AG10803 (cell line): ENCODE measurements at regions not wholly inside any gene's neighbourhood (a gene's known extent, or its start where the extent isn't known, plus 50 kb on each side); places are given as distances from the start of the nearest gene placed in this dataset.
A peak's percentile ranks its signal among the peaks of the same experiment; 100 is the strongest.
"Not testable (repeated sequence)": the region's sequence is repeated elsewhere in the genome, so short reads cannot be mapped to it uniquely, and the experiment has no call there.

Source experiments
- DNase-seq: peaks from one replicate; pipeline ENCODE4 v3.0.0; 2010; ENCODE audit warnings: low read depth
- H3K4me3 ChIP-seq: 2 replicates; pipeline ENCODE4 v1.5.1; 2011; ENCODE audit warnings: mild to moderate bottlenecking, low read length, control low read depth
- CTCF ChIP-seq: conservative IDR thresholded peaks from 2 replicates; pipeline ENCODE4 v1.5.1; 2011; ENCODE audit warnings: mild to moderate bottlenecking, low read length, control low read depth, inconsistent platforms

- no peak overlapping the region for H3K4me3 ChIP-seq
- TF ChIP-seq CTCF: no peak
- DNase-seq: no peak
These were observed 135.9 kb upstream of the RFC3 start for GRCh38 chr13:33682020-33682564.

- DNase-seq, H3K4me3 ChIP-seq: not testable (repeated sequence)
These were observed 135.3 kb upstream of the RFC3 start for GRCh38 chr13:33682646-33683045.

- no peak for DNase-seq
- no peak overlapping the region for H3K4me3 ChIP-seq
- no peak for TF ChIP-seq CTCF
These were observed 134.6 kb upstream of the RFC3 start for GRCh38 chr13:33683376-33683775.

GRCh38 chr13:33684874-33685273 is 133.1 kb upstream of the RFC3 start:
- no peak overlapping the region for H3K4me3 ChIP-seq
- no peak for DNase-seq
- TF ChIP-seq CTCF: no peak

GRCh38 chr13:33686772-33687480 is 131.0 kb upstream of the RFC3 start:
- DNase-seq: peak; percentile 26
- H3K4me3 ChIP-seq: no peak overlapping the region
- TF ChIP-seq CTCF: no peak

- no peak overlapping the region for H3K4me3 ChIP-seq
- no peak for DNase-seq
- TF ChIP-seq CTCF: no peak
These were observed 127.6 kb upstream of the RFC3 start for GRCh38 chr13:33690354-33690753.

GRCh38 chr13:33691980-33692379 is 126.0 kb upstream of the RFC3 start:
- no peak for DNase-seq
- TF ChIP-seq CTCF: no peak
- no peak overlapping the region for H3K4me3 ChIP-seq
